K562 (cell line): ENCODE measurements at regions not wholly inside any gene's neighbourhood (a gene's known extent, or its start where the extent isn't known, plus 50 kb on each side); places are given as distances from the start of the nearest gene placed in this dataset.

Source experiments
- CSDE1 ChIP-seq, 2 experiments: fragments of 450-650 bp; IDR thresholded peaks; 2 replicates each; pipeline ENCODE4 v1.6.1; 2016; ENCODE audit warnings: mild to moderate bottlenecking in 1 of 2
- DIDO1 ChIP-seq: fragments of 450-650 bp; IDR thresholded peaks from 2 replicates; pipeline ENCODE4 v1.6.1; 2016; ENCODE audit warnings: low read depth, missing biosample characterization, missing genetic modification characterization
- E2F3 ChIP-seq: fragments of 250-450 bp; sonication (Bioruptor Pico); IDR thresholded peaks from 2 replicates; pipeline ENCODE4 v1.4.0; 2020; ENCODE audit warnings: mild to moderate bottlenecking
- ELF1 ChIP-seq: fragments of 200-800 bp; sonication (Bioruptor generic); IDR thresholded peaks from 2 replicates; pipeline ENCODE4 v1.6.1; 2016; ENCODE audit warnings: missing genetic modification characterization, missing compliant biosample characterization
- IFI16 ChIP-seq: fragments of 250-450 bp; sonication (Bioruptor Pico); IDR thresholded peaks from 2 replicates; pipeline ENCODE4 v2.1.2; 2022; ENCODE audit warnings: mild to moderate bottlenecking, inconsistent platforms
- NBN ChIP-seq: fragments of 450-650 bp; IDR thresholded peaks from 2 replicates; pipeline ENCODE4 v1.6.1; 2016; ENCODE audit warnings: low read depth, mild to moderate bottlenecking
- NCOA2 ChIP-seq, 2 experiments: fragments of 450-650 bp; IDR thresholded peaks; 2 replicates each; pipeline ENCODE4 v1.6.1; 2018; ENCODE audit warnings: mild to moderate bottlenecking in 2 of 2, moderate library complexity in 1 of 2; ENCODE audit not compliant: partially characterized antibody in 2 of 2
- TCF3 ChIP-seq: sonication (generic); formaldehyde crosslinking; IDR thresholded peaks from 2 replicates; pipeline ENCODE4 v1.4.0; 2020; ENCODE audit warnings: mild to moderate bottlenecking, missing genetic modification reagents
- THRAP3 ChIP-seq: fragments of 450-650 bp; IDR thresholded peaks from 2 replicates; pipeline ENCODE4 v1.6.1; 2016; ENCODE audit warnings: mild to moderate bottlenecking, inconsistent platforms, borderline replicate concordance
- ZNF253 ChIP-seq: fragments of 250-450 bp; sonication (Bioruptor Pico); conservative IDR thresholded peaks from 2 replicates; pipeline ENCODE4 v1.6.1; 2021; ENCODE audit warnings: mild to moderate bottlenecking
- TF ChIP-seq, protein P1 (sequence below): fragments of 450-650 bp; formaldehyde crosslinking; IDR thresholded peaks from 2 replicates; pipeline ENCODE4 v1.4.0; 2022; ENCODE audit warnings: missing genetic modification characterization
- TF ChIP-seq, protein P2 (sequence below): fragments of 200-800 bp; sonication (Bioruptor generic); IDR thresholded peaks from 2 replicates; pipeline ENCODE4 v1.6.1; 2016; ENCODE audit warnings: missing genetic modification characterization, missing compliant biosample characterization

DNA sequence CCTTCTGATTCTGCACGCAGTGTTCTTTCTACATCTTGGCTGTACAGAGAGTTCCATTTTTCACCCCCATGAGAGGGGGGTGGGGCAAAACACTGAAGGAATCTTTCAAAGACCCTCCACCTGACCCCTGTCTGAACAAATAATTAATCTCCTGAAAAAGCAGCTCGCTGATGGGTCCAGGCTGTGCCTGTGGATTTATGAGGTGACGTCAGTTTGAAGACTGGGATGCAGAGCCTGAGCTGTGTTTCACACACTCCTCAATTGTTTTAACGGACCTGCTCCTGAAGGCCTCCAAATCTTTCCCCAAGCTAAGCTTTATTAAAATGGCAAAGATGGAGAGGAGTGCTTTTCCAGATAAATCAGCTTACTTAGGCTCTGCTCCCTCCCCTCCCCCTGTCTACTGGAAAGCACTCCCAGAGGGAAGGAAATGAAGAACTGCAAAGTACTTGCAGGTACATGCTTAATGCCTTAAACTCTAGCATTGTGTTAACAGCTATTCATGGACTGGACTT lies 390.2 kb upstream of the TNP1 start (continued):
- TF ChIP-seq DIDO1 (no peak), THRAP3 (no peak), NBN (no peak), ELF1 (tag) (no peak), ZNF253 (CRISPR knock-in tag) (no peak), E2F3 (CRISPR knock-in tag) (no peak), IFI16 (CRISPR knock-in tag) (no peak), TCF3 (CRISPR knock-in tag) (no peak), CSDE1 (IDR thresholded peaks at IDR 0.05) (no peak), NCOA2 (IDR thresholded peaks at IDR 0.05; ENCODE audit: partially characterized antibody in 2 of 2) (no peak)
- TF ChIP-seq, protein P1, sequence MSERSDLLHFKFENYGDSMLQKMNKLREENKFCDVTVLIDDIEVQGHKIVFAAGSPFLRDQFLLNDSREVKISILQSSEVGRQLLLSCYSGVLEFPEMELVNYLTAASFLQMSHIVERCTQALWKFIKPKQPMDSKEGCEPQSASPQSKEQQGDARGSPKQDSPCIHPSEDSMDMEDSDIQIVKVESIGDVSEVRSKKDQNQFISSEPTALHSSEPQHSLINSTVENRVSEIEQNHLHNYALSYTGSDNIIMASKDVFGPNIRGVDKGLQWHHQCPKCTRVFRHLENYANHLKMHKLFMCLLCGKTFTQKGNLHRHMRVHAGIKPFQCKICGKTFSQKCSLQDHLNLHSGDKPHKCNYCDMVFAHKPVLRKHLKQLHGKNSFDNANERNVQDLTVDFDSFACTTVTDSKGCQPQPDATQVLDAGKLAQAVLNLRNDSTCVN (CRISPR knock-in tag), result no peak
- TF ChIP-seq, protein P2, sequence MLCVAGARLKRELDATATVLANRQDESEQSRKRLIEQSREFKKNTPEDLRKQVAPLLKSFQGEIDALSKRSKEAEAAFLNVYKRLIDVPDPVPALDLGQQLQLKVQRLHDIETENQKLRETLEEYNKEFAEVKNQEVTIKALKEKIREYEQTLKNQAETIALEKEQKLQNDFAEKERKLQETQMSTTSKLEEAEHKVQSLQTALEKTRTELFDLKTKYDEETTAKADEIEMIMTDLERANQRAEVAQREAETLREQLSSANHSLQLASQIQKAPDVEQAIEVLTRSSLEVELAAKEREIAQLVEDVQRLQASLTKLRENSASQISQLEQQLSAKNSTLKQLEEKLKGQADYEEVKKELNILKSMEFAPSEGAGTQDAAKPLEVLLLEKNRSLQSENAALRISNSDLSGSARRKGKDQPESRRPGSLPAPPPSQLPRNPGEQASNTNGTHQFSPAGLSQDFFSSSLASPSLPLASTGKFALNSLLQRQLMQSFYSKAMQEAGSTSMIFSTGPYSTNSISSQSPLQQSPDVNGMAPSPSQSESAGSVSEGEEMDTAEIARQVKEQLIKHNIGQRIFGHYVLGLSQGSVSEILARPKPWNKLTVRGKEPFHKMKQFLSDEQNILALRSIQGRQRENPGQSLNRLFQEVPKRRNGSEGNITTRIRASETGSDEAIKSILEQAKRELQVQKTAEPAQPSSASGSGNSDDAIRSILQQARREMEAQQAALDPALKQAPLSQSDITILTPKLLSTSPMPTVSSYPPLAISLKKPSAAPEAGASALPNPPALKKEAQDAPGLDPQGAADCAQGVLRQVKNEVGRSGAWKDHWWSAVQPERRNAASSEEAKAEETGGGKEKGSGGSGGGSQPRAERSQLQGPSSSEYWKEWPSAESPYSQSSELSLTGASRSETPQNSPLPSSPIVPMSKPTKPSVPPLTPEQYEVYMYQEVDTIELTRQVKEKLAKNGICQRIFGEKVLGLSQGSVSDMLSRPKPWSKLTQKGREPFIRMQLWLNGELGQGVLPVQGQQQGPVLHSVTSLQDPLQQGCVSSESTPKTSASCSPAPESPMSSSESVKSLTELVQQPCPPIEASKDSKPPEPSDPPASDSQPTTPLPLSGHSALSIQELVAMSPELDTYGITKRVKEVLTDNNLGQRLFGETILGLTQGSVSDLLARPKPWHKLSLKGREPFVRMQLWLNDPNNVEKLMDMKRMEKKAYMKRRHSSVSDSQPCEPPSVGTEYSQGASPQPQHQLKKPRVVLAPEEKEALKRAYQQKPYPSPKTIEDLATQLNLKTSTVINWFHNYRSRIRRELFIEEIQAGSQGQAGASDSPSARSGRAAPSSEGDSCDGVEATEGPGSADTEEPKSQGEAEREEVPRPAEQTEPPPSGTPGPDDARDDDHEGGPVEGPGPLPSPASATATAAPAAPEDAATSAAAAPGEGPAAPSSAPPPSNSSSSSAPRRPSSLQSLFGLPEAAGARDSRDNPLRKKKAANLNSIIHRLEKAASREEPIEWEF (CRISPR knock-in tag), result no peak
